HPDE6-E6E7 (cell line): ENCODE measurements at regions not wholly inside any gene's neighbourhood (a gene's known extent, or its start where the extent isn't known, plus 50 kb on each side); places are given as distances from the start of the nearest gene placed in this dataset.
A peak's percentile ranks its signal among the peaks of the same experiment; 100 is the strongest.
"Not testable (repeated sequence)": the region's sequence is repeated elsewhere in the genome, so short reads cannot be mapped to it uniquely, and the experiment has no call there.

Source experiments
- DNase-seq: peaks from one replicate; pipeline ENCODE4 v3.0.0; 2011; ENCODE audit warnings: missing footprints; ENCODE audit errors: extremely low spot score

GRCh38 chr9:78438211-78438610 is 141.3 kb downstream of the PSAT1 start:
- no peak for DNase-seq

GRCh38 chr9:78438780-78439179 is 141.9 kb downstream of the PSAT1 start:
- DNase-seq = no peak

- DNase-seq = peak; percentile 77
These were observed 142.4 kb downstream of the PSAT1 start for GRCh38 chr9:78439190-78439865.

- no peak for DNase-seq
These were observed 143.2 kb downstream of the PSAT1 start for GRCh38 chr9:78439866-78440830.

GRCh38 chr9:78441396-78441795 is 144.5 kb downstream of the PSAT1 start:
- no peak for DNase-seq

- DNase-seq = no peak
These were observed 145.0 kb downstream of the PSAT1 start for GRCh38 chr9:78441822-78442431.

GRCh38 chr9:78442577-78442976 is 145.7 kb downstream of the PSAT1 start:
- not testable (repeated sequence) for DNase-seq

GRCh38 chr9:78443946-78444345 is 147.0 kb downstream of the PSAT1 start:
- no peak for DNase-seq

GRCh38 chr9:78448960-78449673 is 152.2 kb downstream of the PSAT1 start:
- no peak for DNase-seq

GRCh38 chr9:78453450-78453849 is 156.5 kb downstream of the PSAT1 start:
- no peak for DNase-seq

GRCh38 chr9:78462611-78463010 is 165.7 kb downstream of the PSAT1 start:
- peak; percentile 25 for DNase-seq

GRCh38 chr9:78463750-78464149 is 166.8 kb downstream of the PSAT1 start:
- no peak for DNase-seq

- DNase-seq = no peak
These were observed 171.3 kb downstream of the PSAT1 start for GRCh38 chr9:78468231-78468630.

- DNase-seq = no peak
These were observed 172.2 kb downstream of the PSAT1 start for GRCh38 chr9:78468974-78469576.

- no peak for DNase-seq
These were observed 173.3 kb downstream of the PSAT1 start for GRCh38 chr9:78470216-78470615.

GRCh38 chr9:78470741-78471140 is 173.8 kb downstream of the PSAT1 start:
- no peak for DNase-seq

- DNase-seq = no peak
These were observed 175.2 kb downstream of the PSAT1 start for GRCh38 chr9:78472111-78472510.

- DNase-seq = no peak
These were observed 182.5 kb downstream of the PSAT1 start for GRCh38 chr9:78479441-78479840.

- DNase-seq = no peak
These were observed 189.7 kb downstream of the PSAT1 start for GRCh38 chr9:78486661-78487060.

GRCh38 chr9:78490231-78490630 is 193.3 kb downstream of the PSAT1 start:
- no peak for DNase-seq

- no peak for DNase-seq
These were observed 194.5 kb downstream of the PSAT1 start for GRCh38 chr9:78491402-78491801.
